Spleen (tissue), 11 donors: ENCODE measurements at regions not wholly inside any gene's neighbourhood (a gene's known extent, or its start where the extent isn't known, plus 50 kb on each side); places are given as distances from the start of the nearest gene placed in this dataset.
"Not testable (repeated sequence)": the region's sequence is repeated elsewhere in the genome, so short reads cannot be mapped to it uniquely, and the experiment has no call there.

Experiments
- DNase-seq: peaks from one replicate; pipeline ENCODE4 v3.0.0-alpha.2; 2020
- H3K27ac ChIP-seq, 8 donors: fragments of 200-600 bp; sonication (generic) in 7 of 8; 1 replicate in 4 of 8; 2 replicates in 4 of 8; pipeline versions ENCODE4 v1.5.0 to v1.8.0; 2016 to 2021; ENCODE audit warnings: inconsistent platforms in 4 of 8, mild to moderate bottlenecking in 4 of 8, moderate library complexity in 1 of 8
- H3K27me3 ChIP-seq, 7 donors: fragments of 200-600 bp; sonication (generic) in 6 of 7; replicated peaks in 1 of 7; 1 replicate in 4 of 7; 2 replicates in 3 of 7; pipeline versions ENCODE4 v1.5.0 to v1.8.0; 2016 to 2021; ENCODE audit warnings: inconsistent platforms in 3 of 7, mild to moderate bottlenecking in 1 of 7
- H3K36me3 ChIP-seq, 6 donors: fragments of 200-600 bp; sonication (generic) in 5 of 6; 1 replicate in 4 of 6; 2 replicates in 2 of 6; pipeline versions ENCODE4 v1.5.0 to v1.8.0; 2016 to 2021; ENCODE audit warnings: inconsistent platforms in 2 of 6
- H3K4me1 ChIP-seq, 6 donors: fragments of 200-600 bp; sonication (generic) in 5 of 6; 1 replicate in 3 of 6; 2 replicates in 3 of 6; pipeline versions ENCODE4 v1.5.0 to v1.8.0; 2016 to 2021; ENCODE audit warnings: inconsistent platforms in 3 of 6
- H3K4me3 ChIP-seq, 8 donors: fragments of 200-600 bp; sonication (generic) in 7 of 8; 1 replicate in 4 of 8; 2 replicates in 4 of 8; pipeline versions ENCODE4 v1.5.0 to v1.8.0; 2016 to 2021; ENCODE audit warnings: inconsistent platforms in 4 of 8, mild to moderate bottlenecking in 4 of 8, moderate library complexity in 2 of 8
- H3K9me3 ChIP-seq, 8 donors: fragments of 200-600 bp; sonication (generic) in 7 of 8; 1 replicate in 4 of 8; 2 replicates in 4 of 8; pipeline versions ENCODE4 v1.5.0 to v1.8.0; 2016 to 2021; ENCODE audit warnings: inconsistent platforms in 4 of 8
- CTCF ChIP-seq, 11 experiments: fragments of 200-600 bp in 7 of 11; fragments of 450-650 bp in 4 of 11; sonication (generic) in 4 of 11; IDR thresholded peaks in 8 of 11; conservative IDR thresholded peaks in 3 of 11; 1 replicate in 7 of 11; 2 replicates in 4 of 11; pipeline versions ENCODE4 v1.4.0 to v1.8.0; 2016 to 2021; ENCODE audit warnings: antibody characterized with exemption in 11 of 11, inconsistent platforms in 4 of 11, mild to moderate bottlenecking in 1 of 11
- POLR2A ChIP-seq, 3 donors: fragments of 450-650 bp; IDR thresholded peaks; one replicate each; pipeline ENCODE4 v1.5.1; 2017; ENCODE audit warnings: antibody characterized with exemption in 3 of 3, mild to moderate bottlenecking in 1 of 3
- POLR2AphosphoS5 ChIP-seq, 3 donors: sonication (generic); formaldehyde crosslinking; IDR thresholded peaks; one replicate each; pipeline ENCODE4 v1.5.1; 2017; ENCODE audit warnings: antibody characterized with exemption in 3 of 3
- WGBS, 5 donors: extraction: QIAGEN DNeasy Blood & Tissue Kit in 3 of 5; methylation state at CpG; one replicate each; pipeline versions ENCODE4 v1.1.5 to v1.1.7; 2013 to 2018; 5-methylcytosine and 5-hydroxymethylcytosine counted together
- intact Hi-C: fragments of 100-400 bp; cut with DNase I; formaldehyde crosslinking; loops from one replicate; pipeline ENCODE4 v1.15.0; 2023; ENCODE audit warnings: low total_unique reads
- donor health status: healthy with polysubstance abuse.
- donor health status: DM: no; HTN: no; CAD: no; lungs with moderate emphysema.
- donor health status: DM: no; HTN: no; CAD: no.
- donor health status: Bipolar disorder and iron deficiency.
- donor health status: healthy.
- donor health status: DM: no; HTN: no; CAD: no.
- donor health status: DM: yes; HTN: yes; CAD: no.

GRCh38 chr4:31791666-31792065, 1071.5 kb downstream of the PCDH7 start:
- no peaks in the 10 kb centered on the region for H3K36me3 ChIP-seq
- no peak for TF ChIP-seq CTCF (IDR thresholded peaks at IDR 0.05 in 8 of 11, conservative IDR thresholded peaks at IDR 0.05 in 3 of 11)
- no peak for TF ChIP-seq POLR2A (IDR thresholded peaks at IDR 0.05)
- no peak for TF ChIP-seq POLR2AphosphoS5 (IDR thresholded peaks at IDR 0.05)
- H3K27me3 ChIP-seq = no peaks in the 10 kb centered on the region
- no peak for DNase-seq
- no peaks in the 10 kb centered on the region for H3K4me1 ChIP-seq
- H3K27ac ChIP-seq = no peak overlapping the region
- H3K4me3 ChIP-seq = no peak overlapping the region
- WGBS, 5 donors = 40 to 69% (median 68%) methylated on average over 1 of the region's 1 CpG
- peaks cover 0 to 12% (median 0%) of the 10 kb centered on the region in 8 donors for H3K9me3 ChIP-seq
- intact Hi-C loops = no loop called here

GRCh38 chr4:31793907-31794306, 1073.7 kb downstream of the PCDH7 start:
- no peak overlapping the region for H3K27ac ChIP-seq
- 71 to 80% (median 78%) methylated on average over 4 of the region's 4 CpGs for WGBS, 5 donors
- no peak for TF ChIP-seq POLR2AphosphoS5 (IDR thresholded peaks at IDR 0.05)
- TF ChIP-seq CTCF (IDR thresholded peaks at IDR 0.05 in 8 of 11, conservative IDR thresholded peaks at IDR 0.05 in 3 of 11) = no peak
- no peak for TF ChIP-seq POLR2A (IDR thresholded peaks at IDR 0.05)
- H3K9me3 ChIP-seq = peaks cover 0 to 11% (median 0%) of the 10 kb centered on the region in 8 donors
- H3K4me3 ChIP-seq = no peak overlapping the region
- intact Hi-C loops = no loop called here
- DNase-seq = no peak
- H3K4me1 ChIP-seq = no peaks in the 10 kb centered on the region
- no peaks in the 10 kb centered on the region for H3K36me3 ChIP-seq
- H3K27me3 ChIP-seq = no peaks in the 10 kb centered on the region

GRCh38 chr4:31797052-31797451, 1076.9 kb downstream of the PCDH7 start:
- H3K27me3 ChIP-seq = not testable (repeated sequence)
- WGBS, 5 donors = 86 to 100% (median 89%) methylated on average over 1 of the region's 1 CpG

GRCh38 chr4:31803526-31804195, 1083.5 kb downstream of the PCDH7 start:
- Histone ChIP-seq H3K9me3 (peaks cover 0 to 15% (median 3%) of the 10 kb centered on the region in 8 donors), H3K27me3 (no peaks in the 10 kb centered on the region), H3K27ac (no peak overlapping the region), H3K4me1 (no peaks in the 10 kb centered on the region), H3K36me3 (no peaks in the 10 kb centered on the region), H3K4me3 (no peak overlapping the region)
- intact Hi-C loops = no loop called here
- 44 to 66% (median 49%) methylated on average over 3 of the region's 3 CpGs for WGBS, 5 donors
- TF ChIP-seq POLR2AphosphoS5 (IDR thresholded peaks at IDR 0.05) (no peak), CTCF (IDR thresholded peaks at IDR 0.05 in 8 of 11, conservative IDR thresholded peaks at IDR 0.05 in 3 of 11) (no peak), POLR2A (IDR thresholded peaks at IDR 0.05) (no peak)
- no peak for DNase-seq

More at GRCh38 chr4:31797052-31797451, 1076.9 kb downstream of the PCDH7 start:
- DNase-seq, H3K4me1 ChIP-seq, H3K36me3 ChIP-seq, H3K27ac ChIP-seq, intact Hi-C loops, H3K4me3 ChIP-seq: not testable (repeated sequence)
- H3K9me3 ChIP-seq = peaks cover 0 to 21% (median 3%) of the 10 kb centered on the region in 8 donors
